K562 (cell line): ENCODE measurements at regions not wholly inside any gene's neighbourhood (a gene's known extent, or its start where the extent isn't known, plus 50 kb on each side); places are given as distances from the start of the nearest gene placed in this dataset.

Source experiments
- CREB1 ChIP-seq, 2 experiments: sonication (generic) in 1 of 2; formaldehyde crosslinking in 1 of 2; IDR thresholded peaks; 2 replicates each; pipeline versions ENCODE4 v1.6.1 to v1.8.0; 2012 to 2022; ENCODE audit warnings: inconsistent platforms in 1 of 2, mild to moderate bottlenecking in 1 of 2, missing genetic modification reagents in 1 of 2, moderate library complexity in 1 of 2
- DIDO1 ChIP-seq: fragments of 450-650 bp; IDR thresholded peaks from 2 replicates; pipeline ENCODE4 v1.6.1; 2016; ENCODE audit warnings: low read depth, missing biosample characterization, missing genetic modification characterization
- EGR1 ChIP-seq: fragments of 450-650 bp; conservative IDR thresholded peaks from 2 replicates; pipeline ENCODE4 v1.6.1; 2017; ENCODE audit warnings: mild to moderate bottlenecking
- EP300 ChIP-seq: IDR thresholded peaks from 2 replicates; pipeline ENCODE4 v1.6.1; 2012; ENCODE audit warnings: low read length, improper control_type of control experiment
- FOXK2 ChIP-seq, 2 experiments: fragments of 450-650 bp; IDR thresholded peaks in 1 of 2; conservative IDR thresholded peaks in 1 of 2; 2 replicates each; pipeline ENCODE4 v1.6.1; 2016; ENCODE audit warnings: low read depth in 2 of 2, mild to moderate bottlenecking in 1 of 2
- FUS ChIP-seq: fragments of 200-400 bp; formaldehyde crosslinking; optimal IDR thresholded peaks from 2 replicates; pipeline ENCODE3; 2017; ENCODE audit warnings: low read depth, low read length
- NCOR1 ChIP-seq: fragments of 450-650 bp; IDR thresholded peaks from 2 replicates; pipeline ENCODE4 v1.6.1; 2016; ENCODE audit warnings: mild to moderate bottlenecking, moderate library complexity
- NR4A1 ChIP-seq, 2 experiments: fragments of 250-450 bp in 1 of 2; fragments of 450-650 bp in 1 of 2; sonication (Bioruptor Pico) in 1 of 2; IDR thresholded peaks; 2 replicates each; pipeline versions ENCODE4 v1.4.0 to v1.6.1; 2016 to 2020; ENCODE audit warnings: mild to moderate bottlenecking in 2 of 2, missing compliant biosample characterization in 1 of 2, missing genetic modification characterization in 1 of 2, moderate library complexity in 1 of 2
- SMARCA4 ChIP-seq: fragments of 450-650 bp; IDR thresholded peaks from 2 replicates; pipeline ENCODE4 v1.6.1; 2016
- TARDBP ChIP-seq: fragments of 450-650 bp; IDR thresholded peaks from 2 replicates; pipeline ENCODE4 v1.6.1; 2016
- TCF3 ChIP-seq: sonication (generic); formaldehyde crosslinking; IDR thresholded peaks from 2 replicates; pipeline ENCODE4 v1.4.0; 2020; ENCODE audit warnings: mild to moderate bottlenecking, missing genetic modification reagents
- TEAD4 ChIP-seq, 2 experiments: sonication (generic) in 1 of 2; formaldehyde crosslinking in 1 of 2; IDR thresholded peaks; 2 replicates each; pipeline versions ENCODE4 v1.6.1 to v1.8.0; 2012 to 2022; ENCODE audit warnings: borderline replicate concordance in 1 of 2, inconsistent platforms in 1 of 2, low read length in 1 of 2, mild to moderate bottlenecking in 1 of 2, missing genetic modification reagents in 1 of 2
- ZFX ChIP-seq: sonication (generic); formaldehyde crosslinking; IDR thresholded peaks from 2 replicates; pipeline ENCODE4 v1.8.0; 2022; ENCODE audit warnings: mild to moderate bottlenecking, missing genetic modification reagents, moderate library complexity
- ZNF239 ChIP-seq: fragments of 250-450 bp; sonication (Bioruptor Pico); IDR thresholded peaks from 2 replicates; pipeline ENCODE4 v1.4.0; 2020; ENCODE audit warnings: mild to moderate bottlenecking
- TF ChIP-seq, protein P1 (sequence below): fragments of 450-650 bp; formaldehyde crosslinking; conservative IDR thresholded peaks from 2 replicates; pipeline ENCODE4 v1.4.0; 2022; ENCODE audit warnings: mild to moderate bottlenecking, missing genetic modification characterization
- TF ChIP-seq, protein P2 (sequence below): fragments of 450-650 bp; IDR thresholded peaks from 2 replicates; pipeline ENCODE4 v1.6.1; 2017; ENCODE audit warnings: antibody characterized with exemption, mild to moderate bottlenecking
- TF ChIP-seq, protein P3 (sequence below): IDR thresholded peaks from 2 replicates; pipeline ENCODE4 v1.6.1; 2016; ENCODE audit warnings: missing genetic modification characterization, missing compliant biosample characterization
- TF ChIP-seq, protein P4 (sequence below), 2 experiments: IDR thresholded peaks; 2 replicates each; pipeline ENCODE4 v1.6.1; 2012; ENCODE audit warnings: improper control_type of control experiment in 2 of 2, low read depth in 2 of 2, low read length in 2 of 2, borderline replicate concordance in 1 of 2

DNA sequence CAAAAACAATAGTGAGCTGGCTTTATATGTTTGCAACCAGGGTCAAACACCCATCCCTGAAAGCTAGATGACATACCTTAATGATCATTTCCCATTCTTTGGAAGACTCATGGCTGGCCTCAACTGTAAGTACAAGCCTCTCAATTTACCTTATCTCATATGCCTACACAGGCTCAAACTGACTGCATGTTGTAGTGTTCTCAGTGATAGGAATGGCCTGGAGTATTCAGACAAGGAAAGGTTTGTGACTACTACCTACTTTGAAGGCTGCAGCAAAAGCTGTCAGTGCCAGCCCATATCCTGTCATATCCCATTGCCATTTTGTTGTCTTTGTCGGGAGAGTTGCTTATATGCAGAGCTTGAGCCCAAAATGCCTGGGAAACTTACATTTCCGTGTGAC is 205.2 kb upstream of the MOCS1 start (continued):
- no peak for TF ChIP-seq NR4A1 (CRISPR knock-in tag; IDR thresholded peaks at IDR 0.05)
- 0 out of 2 replicates have a peak, but pooled peaks have one; percentile 25 for TF ChIP-seq NR4A1 (tag; IDR thresholded peaks at IDR 0.05)
- TF ChIP-seq FUS, result no peak
- TF ChIP-seq, protein P1, sequence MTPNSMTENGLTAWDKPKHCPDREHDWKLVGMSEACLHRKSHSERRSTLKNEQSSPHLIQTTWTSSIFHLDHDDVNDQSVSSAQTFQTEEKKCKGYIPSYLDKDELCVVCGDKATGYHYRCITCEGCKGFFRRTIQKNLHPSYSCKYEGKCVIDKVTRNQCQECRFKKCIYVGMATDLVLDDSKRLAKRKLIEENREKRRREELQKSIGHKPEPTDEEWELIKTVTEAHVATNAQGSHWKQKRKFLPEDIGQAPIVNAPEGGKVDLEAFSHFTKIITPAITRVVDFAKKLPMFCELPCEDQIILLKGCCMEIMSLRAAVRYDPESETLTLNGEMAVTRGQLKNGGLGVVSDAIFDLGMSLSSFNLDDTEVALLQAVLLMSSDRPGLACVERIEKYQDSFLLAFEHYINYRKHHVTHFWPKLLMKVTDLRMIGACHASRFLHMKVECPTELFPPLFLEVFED (CRISPR knock-in tag), result no peak
- no peak for TF ChIP-seq TARDBP
- no peak for TF ChIP-seq EGR1
- TF ChIP-seq CREB1 (IDR thresholded peaks at IDR 0.05), result no peak
- TF ChIP-seq CREB1 (CRISPR knock-in tag; IDR thresholded peaks at IDR 0.05), result no peak
- TF ChIP-seq, protein P2, sequence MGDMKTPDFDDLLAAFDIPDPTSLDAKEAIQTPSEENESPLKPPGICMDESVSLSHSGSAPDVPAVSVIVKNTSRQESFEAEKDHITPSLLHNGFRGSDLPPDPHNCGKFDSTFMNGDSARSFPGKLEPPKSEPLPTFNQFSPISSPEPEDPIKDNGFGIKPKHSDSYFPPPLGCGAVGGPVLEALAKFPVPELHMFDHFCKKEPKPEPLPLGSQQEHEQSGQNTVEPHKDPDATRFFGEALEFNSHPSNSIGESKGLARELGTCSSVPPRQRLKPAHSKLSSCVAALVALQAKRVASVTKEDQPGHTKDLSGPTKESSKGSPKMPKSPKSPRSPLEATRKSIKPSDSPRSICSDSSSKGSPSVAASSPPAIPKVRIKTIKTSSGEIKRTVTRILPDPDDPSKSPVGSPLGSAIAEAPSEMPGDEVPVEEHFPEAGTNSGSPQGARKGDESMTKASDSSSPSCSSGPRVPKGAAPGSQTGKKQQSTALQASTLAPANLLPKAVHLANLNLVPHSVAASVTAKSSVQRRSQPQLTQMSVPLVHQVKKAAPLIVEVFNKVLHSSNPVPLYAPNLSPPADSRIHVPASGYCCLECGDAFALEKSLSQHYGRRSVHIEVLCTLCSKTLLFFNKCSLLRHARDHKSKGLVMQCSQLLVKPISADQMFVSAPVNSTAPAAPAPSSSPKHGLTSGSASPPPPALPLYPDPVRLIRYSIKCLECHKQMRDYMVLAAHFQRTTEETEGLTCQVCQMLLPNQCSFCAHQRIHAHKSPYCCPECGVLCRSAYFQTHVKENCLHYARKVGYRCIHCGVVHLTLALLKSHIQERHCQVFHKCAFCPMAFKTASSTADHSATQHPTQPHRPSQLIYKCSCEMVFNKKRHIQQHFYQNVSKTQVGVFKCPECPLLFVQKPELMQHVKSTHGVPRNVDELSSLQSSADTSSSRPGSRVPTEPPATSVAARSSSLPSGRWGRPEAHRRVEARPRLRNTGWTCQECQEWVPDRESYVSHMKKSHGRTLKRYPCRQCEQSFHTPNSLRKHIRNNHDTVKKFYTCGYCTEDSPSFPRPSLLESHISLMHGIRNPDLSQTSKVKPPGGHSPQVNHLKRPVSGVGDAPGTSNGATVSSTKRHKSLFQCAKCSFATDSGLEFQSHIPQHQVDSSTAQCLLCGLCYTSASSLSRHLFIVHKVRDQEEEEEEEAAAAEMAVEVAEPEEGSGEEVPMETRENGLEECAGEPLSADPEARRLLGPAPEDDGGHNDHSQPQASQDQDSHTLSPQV, result peak; percentile 46; the same call in 1 of the 2 replicates
- peak; percentile 66; the same call in 1 of the 2 replicates for TF ChIP-seq NCOR1
- TF ChIP-seq FOXK2 (conservative IDR thresholded peaks at IDR 0.05 in 1 of 2, IDR thresholded peaks at IDR 0.05 in 1 of 2; ENCODE audit: low read depth in 2 of 2), result no peak
- TF ChIP-seq, protein P3, sequence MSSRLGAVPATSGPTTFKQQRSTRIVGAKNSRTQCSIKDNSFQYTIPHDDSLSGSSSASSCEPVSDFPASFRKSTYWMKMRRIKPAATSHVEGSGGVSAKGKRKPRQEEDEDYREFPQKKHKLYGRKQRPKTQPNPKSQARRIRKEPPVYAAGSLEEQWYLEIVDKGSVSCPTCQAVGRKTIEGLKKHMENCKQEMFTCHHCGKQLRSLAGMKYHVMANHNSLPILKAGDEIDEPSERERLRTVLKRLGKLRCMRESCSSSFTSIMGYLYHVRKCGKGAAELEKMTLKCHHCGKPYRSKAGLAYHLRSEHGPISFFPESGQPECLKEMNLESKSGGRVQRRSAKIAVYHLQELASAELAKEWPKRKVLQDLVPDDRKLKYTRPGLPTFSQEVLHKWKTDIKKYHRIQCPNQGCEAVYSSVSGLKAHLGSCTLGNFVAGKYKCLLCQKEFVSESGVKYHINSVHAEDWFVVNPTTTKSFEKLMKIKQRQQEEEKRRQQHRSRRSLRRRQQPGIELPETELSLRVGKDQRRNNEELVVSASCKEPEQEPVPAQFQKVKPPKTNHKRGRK (tag), result no peak
- TF ChIP-seq ZNF239, result no peak
- TF ChIP-seq DIDO1 (tag), result no peak
- TF ChIP-seq EP300, result peak; percentile 49; the same call in 1 of the 2 replicates
- TF ChIP-seq TCF3 (CRISPR knock-in tag), result peak; percentile 72
- peak; percentile 63 for TF ChIP-seq TEAD4 (IDR thresholded peaks at IDR 0.05; ENCODE audit: low read length)
- no peak for TF ChIP-seq TEAD4 (CRISPR knock-in tag; IDR thresholded peaks at IDR 0.05; ENCODE audit: borderline replicate concordance)
- TF ChIP-seq, protein P4, sequence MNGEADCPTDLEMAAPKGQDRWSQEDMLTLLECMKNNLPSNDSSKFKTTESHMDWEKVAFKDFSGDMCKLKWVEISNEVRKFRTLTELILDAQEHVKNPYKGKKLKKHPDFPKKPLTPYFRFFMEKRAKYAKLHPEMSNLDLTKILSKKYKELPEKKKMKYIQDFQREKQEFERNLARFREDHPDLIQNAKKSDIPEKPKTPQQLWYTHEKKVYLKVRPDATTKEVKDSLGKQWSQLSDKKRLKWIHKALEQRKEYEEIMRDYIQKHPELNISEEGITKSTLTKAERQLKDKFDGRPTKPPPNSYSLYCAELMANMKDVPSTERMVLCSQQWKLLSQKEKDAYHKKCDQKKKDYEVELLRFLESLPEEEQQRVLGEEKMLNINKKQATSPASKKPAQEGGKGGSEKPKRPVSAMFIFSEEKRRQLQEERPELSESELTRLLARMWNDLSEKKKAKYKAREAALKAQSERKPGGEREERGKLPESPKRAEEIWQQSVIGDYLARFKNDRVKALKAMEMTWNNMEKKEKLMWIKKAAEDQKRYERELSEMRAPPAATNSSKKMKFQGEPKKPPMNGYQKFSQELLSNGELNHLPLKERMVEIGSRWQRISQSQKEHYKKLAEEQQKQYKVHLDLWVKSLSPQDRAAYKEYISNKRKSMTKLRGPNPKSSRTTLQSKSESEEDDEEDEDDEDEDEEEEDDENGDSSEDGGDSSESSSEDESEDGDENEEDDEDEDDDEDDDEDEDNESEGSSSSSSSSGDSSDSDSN (IDR thresholded peaks at IDR 0.05; ENCODE audit: borderline replicate concordance in 1 of 2, low read depth in 2 of 2, low read length in 2 of 2), result no peak
- TF ChIP-seq SMARCA4, result no peak
- TF ChIP-seq ZFX (CRISPR knock-in tag), result no peak
